NCI-H1417 treated with DMSO at 0.1 percent for 48 hours (cell line): ENCODE measurements at regions not wholly inside any gene's neighbourhood (a gene's known extent, or its start where the extent isn't known, plus 50 kb on each side); places are given as distances from the start of the nearest gene placed in this dataset.

Experiments
- DNase-seq: peaks from one replicate; lab custom pipeline; 2025; lab: John Stamatoyannopoulos, UW

- no peak for DNase-seq
Measured at GRCh38 chr4:138925495-138925894, 90.1 kb upstream of the NOCT start.

DNA sequence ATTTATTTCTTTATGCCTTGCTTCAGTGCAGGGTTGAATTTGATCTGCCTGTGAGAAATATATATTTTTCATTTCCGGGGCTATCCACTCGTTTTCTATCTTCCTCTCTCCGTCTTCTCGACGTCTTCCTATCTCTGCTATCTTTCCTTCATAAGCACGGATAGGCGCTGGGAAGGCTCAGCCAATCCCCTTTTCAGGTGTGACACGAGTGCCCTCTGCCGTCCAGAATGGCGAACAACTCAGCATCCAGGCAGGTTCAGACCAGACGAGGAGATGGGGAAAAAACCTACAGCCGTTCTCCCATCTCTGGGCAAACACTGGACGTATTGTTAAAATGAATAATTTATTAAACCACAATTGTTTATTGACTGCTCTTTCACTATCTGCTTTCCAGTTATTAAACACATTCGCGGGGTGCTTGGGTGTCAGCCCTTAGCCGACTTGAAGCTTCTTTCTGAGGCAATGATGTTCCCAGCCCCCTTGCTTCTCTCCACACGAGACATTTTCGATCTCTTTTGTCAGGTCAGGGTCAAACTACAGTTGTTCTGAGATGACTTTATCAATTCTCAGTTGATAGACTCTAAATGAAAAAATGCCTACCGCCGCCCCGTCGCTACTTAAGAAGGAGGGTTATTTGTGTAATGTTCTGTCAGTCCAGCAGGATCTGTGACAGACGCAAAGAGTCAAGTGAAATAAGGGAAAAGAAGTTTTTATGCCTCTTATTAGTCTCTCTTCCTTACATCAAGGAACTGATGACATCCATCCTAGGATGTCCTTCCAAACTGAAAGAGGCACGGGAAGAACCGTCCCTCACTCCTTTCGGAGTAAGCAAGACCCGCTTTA is 96.3 kb upstream of the NOCT start:
- peak; percentile 53 for DNase-seq

GRCh38 chr4:138918169-138918869 is 97.3 kb upstream of the NOCT start:
- DNase-seq: peak; percentile 48

DNA sequence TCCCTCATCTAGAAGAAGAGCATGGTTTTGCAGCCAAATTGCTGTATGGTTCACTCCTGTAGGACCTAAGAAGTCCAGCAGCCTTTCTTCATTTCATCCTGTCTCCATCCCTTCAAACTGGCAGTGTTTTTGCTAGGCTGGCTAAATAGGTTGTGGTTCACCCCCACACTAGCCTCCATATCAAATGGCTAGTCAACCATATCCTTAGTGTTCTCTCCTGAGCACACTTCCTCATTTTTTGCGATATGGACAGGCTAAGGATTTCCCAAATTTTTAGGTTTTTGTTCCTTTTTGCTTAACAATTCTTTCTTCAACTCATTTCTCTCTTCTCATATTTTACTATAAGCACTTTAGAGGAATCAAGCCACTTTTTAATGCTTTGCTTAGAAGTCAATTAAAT is 98.8 kb upstream of the NOCT start:
- no peak for DNase-seq

GRCh38 chr4:138915756-138916155 is 99.8 kb upstream of the NOCT start:
- no peak for DNase-seq

DNA sequence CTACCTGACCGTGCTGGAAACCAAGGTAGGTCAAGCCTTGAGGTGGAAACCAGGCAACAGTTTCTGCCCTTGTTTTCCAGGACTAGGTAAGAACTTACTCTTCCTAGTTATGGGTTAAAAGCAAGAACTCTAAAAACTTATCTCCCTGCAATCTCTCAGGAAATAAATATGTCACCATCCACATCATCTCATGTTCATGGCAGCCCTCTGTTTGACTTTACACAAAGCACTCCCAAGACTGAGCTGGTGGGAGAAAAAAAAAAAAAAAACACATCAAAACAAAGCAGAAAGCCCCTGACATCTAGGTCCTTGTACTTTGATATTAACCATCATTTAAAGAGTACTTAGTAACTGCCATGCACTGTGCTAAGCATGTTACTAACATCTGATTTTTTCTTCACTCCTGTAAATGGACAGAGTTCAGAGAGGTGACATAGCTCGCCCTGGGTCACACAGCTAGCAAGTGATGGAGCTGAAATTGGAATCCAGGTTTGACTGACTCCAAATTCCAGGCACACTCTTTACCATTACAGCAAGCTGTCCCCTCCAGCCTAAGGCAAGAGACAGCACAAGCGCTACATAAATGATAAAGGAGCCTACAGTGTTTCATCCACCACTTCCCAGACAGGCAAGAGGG is 102.8 kb upstream of the NOCT start:
- no peak for DNase-seq

GRCh38 chr4:138911909-138912703 is 103.5 kb upstream of the NOCT start:
- DNase-seq: peak; percentile 80

- peak; percentile 95 for DNase-seq
Measured at GRCh38 chr4:138910914-138911336, 104.7 kb upstream of the NOCT start.

DNA sequence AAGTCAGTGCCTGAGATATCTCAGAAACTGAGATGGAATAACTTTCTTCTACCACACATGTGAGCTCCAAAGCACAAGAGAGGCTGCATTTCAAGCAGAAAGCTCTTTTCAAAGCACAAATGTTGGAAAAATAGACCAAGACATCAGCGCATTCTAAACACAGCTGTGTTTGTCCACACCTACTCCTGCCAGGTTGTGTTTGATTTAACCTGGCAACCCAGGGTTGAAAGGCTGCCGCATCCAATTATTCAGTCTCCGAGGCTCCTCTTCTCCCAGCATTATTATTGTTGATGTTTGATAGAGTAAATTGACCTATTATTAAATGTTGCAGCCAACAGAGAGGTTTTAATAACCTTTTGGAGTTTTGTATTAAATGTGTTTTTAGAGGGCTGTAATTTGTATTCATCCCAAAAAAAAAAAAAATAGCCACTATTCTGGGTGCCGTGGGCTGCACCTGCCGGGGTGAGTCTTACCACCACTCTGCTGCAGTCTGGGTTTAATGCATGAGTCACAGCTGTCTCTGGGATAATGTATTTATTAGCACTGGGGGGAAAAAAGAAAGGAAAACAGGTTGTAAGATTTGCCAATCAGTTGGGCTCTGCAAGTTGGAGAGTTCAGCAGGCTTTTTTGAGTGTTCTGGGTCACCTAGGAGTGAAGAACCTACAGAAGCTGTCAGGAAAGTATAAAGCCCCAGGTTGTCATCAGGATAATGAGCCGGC is 105.2 kb upstream of the NOCT start:
- peak; percentile 99 for DNase-seq

DNA sequence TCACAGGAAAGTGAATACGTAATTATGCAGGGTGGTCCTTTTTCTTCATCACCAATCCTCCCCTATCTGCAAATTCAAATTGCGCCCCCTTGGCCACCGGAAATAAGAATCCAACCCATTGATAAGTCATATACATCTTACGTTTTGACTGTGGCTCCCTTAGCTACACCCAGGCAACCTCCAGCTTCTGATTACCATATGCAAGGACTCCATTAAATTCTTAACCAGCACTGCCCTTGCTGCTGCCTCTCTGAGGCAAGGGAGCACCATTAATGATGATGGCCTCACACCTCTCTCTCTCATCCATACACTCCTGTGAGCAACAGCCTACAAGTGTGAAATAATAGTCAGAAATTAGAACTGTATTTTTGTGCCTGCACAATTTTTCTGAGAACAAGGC is 106.0 kb upstream of the NOCT start:
- DNase-seq: no peak

DNA sequence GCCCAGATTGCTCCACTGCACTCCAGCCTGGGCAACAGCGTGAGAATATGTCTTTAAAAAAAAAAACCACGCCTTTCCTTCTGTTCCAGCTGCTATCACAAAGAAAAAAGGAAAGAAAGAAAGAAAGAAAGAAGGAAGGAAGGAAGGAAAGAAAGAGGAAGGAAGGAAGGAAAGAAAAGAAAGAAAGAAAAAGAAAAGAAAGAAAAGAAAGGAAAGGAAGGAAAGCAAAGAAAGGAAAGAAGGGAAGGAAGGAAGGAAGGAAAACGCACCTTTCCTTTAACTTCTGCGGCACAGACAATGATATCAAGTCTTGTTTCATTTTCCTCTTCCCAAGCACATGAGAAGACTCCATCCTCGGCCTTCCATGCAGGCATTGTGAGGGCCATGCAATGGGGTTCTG is 107.4 kb upstream of the NOCT start:
- no peak for DNase-seq

GRCh38 chr4:138907174-138907573 is 108.4 kb upstream of the NOCT start:
- no peak for DNase-seq

DNA sequence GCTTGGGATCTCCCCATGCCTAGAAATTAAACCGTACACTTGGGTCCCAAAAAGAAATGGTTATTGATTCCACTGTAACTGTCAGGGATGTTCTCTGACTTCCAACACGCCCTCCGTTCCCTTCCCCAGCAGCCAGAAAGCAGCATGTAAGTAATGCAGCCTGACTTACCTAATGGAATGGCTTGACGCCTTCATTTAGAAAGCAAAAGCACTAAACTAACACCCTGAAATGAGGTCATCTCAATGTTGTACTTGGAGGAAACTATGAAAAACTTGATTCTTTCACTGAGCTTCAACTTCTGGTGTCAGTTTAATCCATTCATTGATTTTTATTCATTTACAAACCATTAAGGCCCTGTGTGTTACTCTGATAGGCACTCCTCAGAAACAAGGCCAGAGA is 110.8 kb upstream of the NOCT start:
- DNase-seq: no peak

DNA sequence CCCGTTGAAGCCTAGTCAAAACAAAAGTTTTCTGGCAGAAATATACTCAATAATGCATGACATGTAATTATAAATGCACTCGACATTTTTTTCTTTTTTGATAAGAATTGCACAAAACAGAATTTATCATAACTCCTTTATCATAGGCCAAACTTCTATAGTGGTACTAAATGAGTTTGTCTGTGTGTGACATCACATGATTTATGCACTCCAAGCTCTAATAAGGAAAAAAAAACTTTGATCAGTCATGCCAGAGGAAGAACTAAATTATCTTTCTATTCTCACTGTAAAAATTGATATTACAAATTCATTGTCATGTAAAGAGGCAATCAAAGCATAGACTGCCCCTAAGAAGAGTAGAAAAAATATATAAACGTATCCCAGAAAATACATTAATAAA is 112.4 kb upstream of the NOCT start:
- DNase-seq: no peak

DNA sequence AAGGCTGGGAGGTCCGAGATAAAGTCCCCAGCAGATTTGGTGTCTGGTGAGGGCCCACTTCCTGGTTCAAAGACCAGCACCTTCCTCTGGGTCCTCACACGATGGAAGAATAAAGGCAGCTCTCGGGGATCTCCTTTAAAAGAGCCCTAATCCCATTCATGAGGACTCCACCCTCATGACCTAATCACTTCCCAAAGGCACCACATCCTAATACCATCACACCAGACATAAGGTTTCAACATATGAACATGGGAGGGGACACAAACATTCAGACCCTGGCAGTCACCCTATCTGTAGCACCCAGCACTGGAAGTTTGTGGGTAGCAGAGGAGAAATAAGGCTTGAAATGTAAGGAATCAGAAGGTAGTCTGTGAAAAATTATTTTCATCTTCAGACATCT is 112.9 kb upstream of the NOCT start:
- no peak for DNase-seq

GRCh38 chr4:138901177-138901576 is 114.4 kb upstream of the NOCT start:
- no peak for DNase-seq

DNA sequence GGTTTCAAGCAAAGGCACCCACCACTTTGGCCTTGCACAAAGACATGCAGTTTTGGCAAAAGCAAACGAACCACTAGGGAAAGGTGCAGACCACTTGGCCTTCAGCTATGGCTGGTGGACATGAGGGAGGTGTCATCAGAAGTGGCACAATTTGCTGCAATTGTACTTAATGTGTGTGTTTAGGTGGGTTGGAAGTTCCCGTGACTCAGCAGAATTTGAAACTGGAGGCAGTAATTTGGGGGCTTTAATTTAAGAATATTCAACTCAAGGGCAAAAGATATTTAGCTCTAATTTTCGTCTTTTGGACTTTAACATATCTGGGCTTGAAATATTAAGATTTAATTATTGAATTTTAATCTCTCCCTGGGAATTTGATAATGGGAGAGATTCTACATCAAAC is 115.6 kb upstream of the NOCT start:
- no peak for DNase-seq

DNA sequence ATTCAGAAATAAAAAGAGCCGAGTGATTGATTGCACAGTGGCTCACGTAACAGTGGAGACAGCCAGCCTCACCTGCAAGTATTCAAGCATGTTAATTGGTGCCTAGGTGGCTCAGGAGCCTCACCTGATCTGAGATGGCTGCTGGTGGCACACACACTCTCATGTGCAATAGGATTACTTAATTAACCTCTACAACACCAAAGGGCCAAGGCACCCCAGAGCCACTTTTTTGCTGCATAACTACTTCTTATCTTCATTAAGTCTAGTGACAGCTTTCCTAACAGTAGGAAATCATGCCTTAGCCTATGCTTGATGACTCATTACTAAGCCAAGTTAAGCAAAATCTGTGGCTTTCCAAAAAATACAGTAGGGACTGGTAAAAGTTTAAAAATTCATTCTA is 117.3 kb upstream of the NOCT start:
- peak; percentile 90 for DNase-seq

DNA sequence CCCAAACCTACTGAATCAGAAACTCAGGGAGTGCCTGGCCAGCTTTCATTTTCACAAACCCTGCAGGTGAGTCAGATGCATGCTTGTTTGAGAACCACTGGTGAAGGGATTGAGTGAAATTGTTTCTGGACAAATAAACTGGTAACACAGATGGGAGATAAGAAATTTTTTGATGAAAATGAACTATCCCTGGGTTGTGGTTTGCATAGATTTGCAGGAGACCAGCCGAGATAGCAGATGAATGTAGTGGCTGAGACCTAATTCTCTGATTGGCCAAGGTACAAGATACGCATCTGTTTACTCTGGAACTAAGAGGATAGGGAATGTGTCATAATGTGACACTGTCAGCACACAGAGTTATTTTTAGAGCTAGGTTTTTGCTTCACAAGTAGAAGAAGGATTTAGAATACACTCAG is 117.8 kb upstream of the NOCT start:
- peak; percentile 90 for DNase-seq

GRCh38 chr4:138894709-138895108 is 120.9 kb upstream of the NOCT start:
- DNase-seq: no peak

DNA sequence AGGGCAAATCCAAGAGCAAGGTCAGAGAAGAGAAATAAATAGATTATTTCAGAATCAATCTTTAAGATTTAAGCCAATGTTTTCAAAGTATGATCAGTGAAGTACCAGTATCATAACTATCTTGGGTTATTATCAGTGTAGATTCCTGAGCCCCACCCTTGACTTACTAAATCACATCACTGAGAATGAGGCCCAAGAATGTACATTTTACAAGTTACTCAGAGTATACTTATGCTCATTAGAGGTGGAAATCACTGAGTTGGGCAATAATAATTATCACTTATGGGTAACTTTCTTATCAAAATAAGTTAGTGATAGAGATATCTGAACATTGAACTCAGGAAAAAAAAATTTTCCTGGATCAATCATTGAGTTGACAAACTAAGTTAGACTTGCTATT is 121.6 kb upstream of the NOCT start:
- DNase-seq: no peak
